ENCODE measurements at regions not wholly inside any gene's neighbourhood (a gene's known extent, or its start where the extent isn't known, plus 50 kb on each side); places are given as distances from the start of the nearest gene placed in this dataset.

DNA sequence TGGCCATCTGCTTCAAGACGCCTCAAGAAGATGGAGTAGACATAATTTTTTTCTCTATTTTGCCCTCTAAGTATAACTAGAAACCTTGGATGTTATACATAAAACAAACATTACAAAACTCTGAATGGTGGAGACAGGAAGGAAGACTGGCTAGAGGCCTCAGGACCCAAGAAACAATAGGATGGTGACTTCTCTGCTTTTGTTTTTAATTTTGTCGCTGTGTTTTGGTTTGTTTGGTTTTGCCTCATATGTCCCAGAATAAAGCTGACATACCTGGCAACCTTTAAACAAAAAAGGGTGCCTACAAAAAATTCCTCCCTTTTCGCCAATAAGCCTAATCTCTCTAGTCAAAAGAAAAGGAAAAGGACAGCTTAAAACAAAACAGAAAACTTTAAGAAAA, 109.1 kb downstream of the PPP4R3C start:
- Histone ChIP-seq H3K4me3 (no peak overlapping the region), H3K36me3 (no peaks in the 10 kb centered on the region), H3K27me3 (peaks cover 0 to 6% (median 2%) of the 10 kb centered on the region in 4 donors), H3K9me3 (no peaks in the 10 kb centered on the region), H3K27ac (no peak overlapping the region), H3K4me1 (no peaks in the 10 kb centered on the region)
- ATAC-seq: no peak
- FAIRE-seq: no peak
- DNase-seq: no peak
- intact Hi-C loops (cut with DNase I): no loop called here
- TF ChIP-seq, protein P1, sequence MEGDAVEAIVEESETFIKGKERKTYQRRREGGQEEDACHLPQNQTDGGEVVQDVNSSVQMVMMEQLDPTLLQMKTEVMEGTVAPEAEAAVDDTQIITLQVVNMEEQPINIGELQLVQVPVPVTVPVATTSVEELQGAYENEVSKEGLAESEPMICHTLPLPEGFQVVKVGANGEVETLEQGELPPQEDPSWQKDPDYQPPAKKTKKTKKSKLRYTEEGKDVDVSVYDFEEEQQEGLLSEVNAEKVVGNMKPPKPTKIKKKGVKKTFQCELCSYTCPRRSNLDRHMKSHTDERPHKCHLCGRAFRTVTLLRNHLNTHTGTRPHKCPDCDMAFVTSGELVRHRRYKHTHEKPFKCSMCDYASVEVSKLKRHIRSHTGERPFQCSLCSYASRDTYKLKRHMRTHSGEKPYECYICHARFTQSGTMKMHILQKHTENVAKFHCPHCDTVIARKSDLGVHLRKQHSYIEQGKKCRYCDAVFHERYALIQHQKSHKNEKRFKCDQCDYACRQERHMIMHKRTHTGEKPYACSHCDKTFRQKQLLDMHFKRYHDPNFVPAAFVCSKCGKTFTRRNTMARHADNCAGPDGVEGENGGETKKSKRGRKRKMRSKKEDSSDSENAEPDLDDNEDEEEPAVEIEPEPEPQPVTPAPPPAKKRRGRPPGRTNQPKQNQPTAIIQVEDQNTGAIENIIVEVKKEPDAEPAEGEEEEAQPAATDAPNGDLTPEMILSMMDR (IDR thresholded peaks at IDR 0.05): no peak
- 59 to 69% methylated on average over 3 of the region's 3 CpGs for whole genome bisulfite sequencing, 2 donors

DNA sequence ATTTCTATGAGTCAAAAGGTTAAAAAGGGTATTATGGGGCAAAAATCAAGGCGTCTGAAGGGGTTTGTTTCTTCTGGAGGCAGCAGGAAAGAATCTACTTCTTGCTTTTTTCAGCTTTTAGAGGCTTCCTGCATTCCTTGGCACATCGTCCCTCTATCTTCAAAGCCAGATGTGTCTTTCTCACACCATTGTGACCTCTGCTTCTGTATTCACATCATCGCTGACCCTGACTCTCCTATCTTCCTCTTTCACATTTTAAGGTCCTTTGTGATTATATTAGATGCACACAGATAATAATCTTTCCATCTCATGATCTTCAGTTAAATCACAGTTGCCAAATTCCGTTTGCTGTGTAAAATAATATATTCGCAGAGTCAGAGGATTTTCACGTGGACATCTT, 112.7 kb downstream of the PPP4R3C start:
- FAIRE-seq: no peak
- no peak overlapping the region for H3K4me3 ChIP-seq
- ATAC-seq: no peak
- no peak overlapping the region for H3K27ac ChIP-seq
- 33 to 42% methylated on average over 6 of the region's 6 CpGs for WGBS, 2 donors
- no peak for DNase-seq
- no peaks in the 10 kb centered on the region for H3K4me1 ChIP-seq
- H3K36me3 ChIP-seq: no peaks in the 10 kb centered on the region
- TF ChIP-seq, protein P1 (IDR thresholded peaks at IDR 0.05): no peak
- intact Hi-C loops (cut with DNase I): no loop called here
- H3K27me3 ChIP-seq: peaks cover 0 to 6% (median 2%) of the 10 kb centered on the region in 4 donors
- no peaks in the 10 kb centered on the region for H3K9me3 ChIP-seq

DNA sequence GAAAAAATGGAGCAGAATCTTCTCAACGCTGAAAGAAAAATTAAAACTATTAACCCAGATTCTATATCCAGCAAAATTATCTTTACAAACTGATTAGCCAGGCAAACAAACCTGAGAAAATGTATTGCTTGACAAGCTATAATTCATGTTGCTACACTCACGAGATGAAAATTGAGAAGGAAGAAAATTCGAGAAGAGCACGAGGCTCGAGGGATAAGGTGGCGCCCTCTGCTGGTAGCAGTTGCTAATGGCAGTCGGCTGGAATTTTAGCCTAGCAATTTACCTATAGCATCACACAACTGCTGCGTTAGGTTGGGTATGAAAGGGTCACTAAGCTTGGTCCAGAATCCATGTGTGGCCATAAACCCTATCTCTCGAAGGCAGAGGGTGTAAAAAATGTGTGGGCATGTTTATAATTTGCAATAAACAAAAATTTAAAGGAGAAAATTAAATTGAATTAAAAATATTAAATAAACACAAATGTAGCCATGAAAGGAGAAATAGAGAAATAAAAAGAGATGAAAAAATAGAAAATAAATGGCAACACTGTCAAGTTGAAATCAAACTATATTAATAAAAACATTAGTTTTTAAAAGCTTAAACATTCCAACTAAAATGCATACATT, 126.6 kb downstream of the PPP4R3C start:
- peaks cover 0 to 22% (median 2%) of the 10 kb centered on the region in 4 donors for H3K27me3 ChIP-seq
- peak in 5 of 6 donors; percentile 1 to 76 (median 24) for DNase-seq
- peak in 3 of 4 donors; percentile 41 to 67 (median 65) for ATAC-seq
- H3K27ac ChIP-seq: no peak overlapping the region
- H3K36me3 ChIP-seq: no peaks in the 10 kb centered on the region
- H3K9me3 ChIP-seq: no peaks in the 10 kb centered on the region
- intact Hi-C loops (cut with DNase I): no loop called here
- WGBS, 2 donors: 13 to 15% methylated on average over 9 of the region's 9 CpGs
- H3K4me1 ChIP-seq: no peaks in the 10 kb centered on the region
- TF ChIP-seq, protein P1 (IDR thresholded peaks at IDR 0.05): peak; percentile 66 to 77 (median 67)
- FAIRE-seq: peak; percentile 32
- no peak overlapping the region for H3K4me3 ChIP-seq

DNA sequence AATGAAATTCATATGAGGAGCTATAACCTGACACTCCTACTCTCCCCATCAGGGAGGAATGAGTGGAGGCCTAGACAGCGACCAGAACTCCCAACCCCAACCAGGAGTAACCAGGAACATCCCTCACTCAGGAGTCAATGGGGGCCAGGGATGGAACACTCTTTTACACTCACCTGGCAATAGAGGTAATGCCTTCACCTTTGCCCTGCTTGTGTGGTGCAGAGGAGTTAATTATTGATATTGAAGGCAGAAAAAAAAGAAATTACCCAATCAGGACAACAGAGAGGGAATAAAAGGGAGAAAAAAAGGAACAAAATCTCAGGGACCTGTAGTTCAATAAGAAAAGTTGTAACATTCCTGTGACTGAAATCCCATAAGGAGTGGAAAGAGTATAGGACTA, 141.5 kb downstream of the PPP4R3C start:
- Histone ChIP-seq H3K4me1 (no peaks in the 10 kb centered on the region), H3K36me3 (no peaks in the 10 kb centered on the region), H3K27ac (no peak overlapping the region), H3K27me3 (peaks cover 0 to 17% (median 0%) of the 10 kb centered on the region in 4 donors), H3K4me3 (no peak overlapping the region), H3K9me3 (no peaks in the 10 kb centered on the region)
- intact Hi-C loops (cut with DNase I): no loop called here
- 50 to 57% methylated on average over 1 of the region's 1 CpG for WGBS, 2 donors
- DNase-seq (no peak), FAIRE-seq (no peak), ATAC-seq (no peak)
- TF ChIP-seq, protein P1 (IDR thresholded peaks at IDR 0.05): no peak

DNA sequence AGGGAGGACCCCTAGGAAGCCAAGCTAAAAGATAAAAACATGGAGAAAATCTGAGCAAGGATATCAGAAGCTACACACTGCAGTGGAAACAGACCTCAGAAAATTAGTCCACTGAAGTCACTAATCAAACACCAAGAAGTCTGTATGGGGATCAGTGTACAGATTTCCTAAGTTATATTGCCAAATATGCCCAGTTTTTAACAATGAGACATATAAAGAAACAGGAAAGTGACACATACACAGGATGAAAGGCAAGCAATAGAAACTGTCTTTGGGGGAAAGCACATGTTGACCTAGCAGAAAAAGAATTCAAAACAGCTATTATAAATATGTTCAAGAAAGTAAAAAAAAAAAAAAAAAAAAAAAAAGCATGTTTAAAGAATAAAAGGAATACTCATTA, 153.7 kb downstream of the PPP4R3C start:
- TF ChIP-seq, protein P1 (IDR thresholded peaks at IDR 0.05): no peak
- Histone ChIP-seq H3K9me3 (no peaks in the 10 kb centered on the region), H3K4me1 (no peaks in the 10 kb centered on the region), H3K36me3 (no peaks in the 10 kb centered on the region), H3K27ac (no peak overlapping the region), H3K27me3 (peaks cover 0 to 4% (median 0%) of the 10 kb centered on the region in 4 donors), H3K4me3 (no peak overlapping the region)
- intact Hi-C loops (cut with DNase I): no loop called here
- DNase-seq (no peak), FAIRE-seq (no peak), ATAC-seq (no peak)
